Cardiac fibroblast (primary cell): ENCODE measurements at regions not wholly inside any gene's neighbourhood (a gene's known extent, or its start where the extent isn't known, plus 50 kb on each side); places are given as distances from the start of the nearest gene placed in this dataset.

Experiments used
- DNase-seq, 2 donors: peaks; one replicate each; pipeline versions ENCODE4 v3.0.0 to v3.0.0-alpha.2; 2010; ENCODE audit warnings: low read depth in 2 of 2
- H3K4me3 ChIP-seq, 2 donors: replicated peaks in 1 of 2; 1 replicate in 1 of 2; 2 replicates in 1 of 2; pipeline ENCODE4 v1.5.1; 2011; ENCODE audit warnings: low read depth in 2 of 2, low read length in 2 of 2, mild to moderate bottlenecking in 2 of 2, moderate library complexity in 1 of 2
- TF ChIP-seq, protein P1 (sequence below): IDR thresholded peaks from one replicate; pipeline ENCODE4 v1.5.1; 2011; ENCODE audit warnings: low read depth, mild to moderate bottlenecking, low read length, inconsistent platforms

DNA sequence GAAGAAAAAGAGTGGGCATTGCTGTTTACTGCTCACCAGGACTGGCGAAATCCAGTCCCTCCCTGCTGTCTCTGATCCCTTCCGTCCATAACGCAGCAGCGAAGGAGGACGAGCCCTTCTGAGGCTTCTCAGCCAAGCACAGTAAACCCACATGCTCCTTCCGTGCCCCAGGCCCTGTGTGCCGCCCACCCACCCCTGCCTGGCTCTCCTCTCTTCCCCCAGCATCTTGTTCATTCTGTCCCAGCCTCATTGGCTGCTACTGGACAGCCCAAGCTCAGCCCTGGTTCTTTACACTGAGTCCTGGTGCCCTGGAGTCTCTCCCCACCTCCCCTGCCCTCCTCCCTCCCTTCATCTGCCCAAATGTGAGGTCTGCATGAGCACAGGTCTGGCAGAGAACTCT, 559.7 kb downstream of the BRD1 start:
- no peak overlapping the region for H3K4me3 ChIP-seq
- TF ChIP-seq, protein P1, sequence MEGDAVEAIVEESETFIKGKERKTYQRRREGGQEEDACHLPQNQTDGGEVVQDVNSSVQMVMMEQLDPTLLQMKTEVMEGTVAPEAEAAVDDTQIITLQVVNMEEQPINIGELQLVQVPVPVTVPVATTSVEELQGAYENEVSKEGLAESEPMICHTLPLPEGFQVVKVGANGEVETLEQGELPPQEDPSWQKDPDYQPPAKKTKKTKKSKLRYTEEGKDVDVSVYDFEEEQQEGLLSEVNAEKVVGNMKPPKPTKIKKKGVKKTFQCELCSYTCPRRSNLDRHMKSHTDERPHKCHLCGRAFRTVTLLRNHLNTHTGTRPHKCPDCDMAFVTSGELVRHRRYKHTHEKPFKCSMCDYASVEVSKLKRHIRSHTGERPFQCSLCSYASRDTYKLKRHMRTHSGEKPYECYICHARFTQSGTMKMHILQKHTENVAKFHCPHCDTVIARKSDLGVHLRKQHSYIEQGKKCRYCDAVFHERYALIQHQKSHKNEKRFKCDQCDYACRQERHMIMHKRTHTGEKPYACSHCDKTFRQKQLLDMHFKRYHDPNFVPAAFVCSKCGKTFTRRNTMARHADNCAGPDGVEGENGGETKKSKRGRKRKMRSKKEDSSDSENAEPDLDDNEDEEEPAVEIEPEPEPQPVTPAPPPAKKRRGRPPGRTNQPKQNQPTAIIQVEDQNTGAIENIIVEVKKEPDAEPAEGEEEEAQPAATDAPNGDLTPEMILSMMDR, result no peak
- no peak for DNase-seq

DNA sequence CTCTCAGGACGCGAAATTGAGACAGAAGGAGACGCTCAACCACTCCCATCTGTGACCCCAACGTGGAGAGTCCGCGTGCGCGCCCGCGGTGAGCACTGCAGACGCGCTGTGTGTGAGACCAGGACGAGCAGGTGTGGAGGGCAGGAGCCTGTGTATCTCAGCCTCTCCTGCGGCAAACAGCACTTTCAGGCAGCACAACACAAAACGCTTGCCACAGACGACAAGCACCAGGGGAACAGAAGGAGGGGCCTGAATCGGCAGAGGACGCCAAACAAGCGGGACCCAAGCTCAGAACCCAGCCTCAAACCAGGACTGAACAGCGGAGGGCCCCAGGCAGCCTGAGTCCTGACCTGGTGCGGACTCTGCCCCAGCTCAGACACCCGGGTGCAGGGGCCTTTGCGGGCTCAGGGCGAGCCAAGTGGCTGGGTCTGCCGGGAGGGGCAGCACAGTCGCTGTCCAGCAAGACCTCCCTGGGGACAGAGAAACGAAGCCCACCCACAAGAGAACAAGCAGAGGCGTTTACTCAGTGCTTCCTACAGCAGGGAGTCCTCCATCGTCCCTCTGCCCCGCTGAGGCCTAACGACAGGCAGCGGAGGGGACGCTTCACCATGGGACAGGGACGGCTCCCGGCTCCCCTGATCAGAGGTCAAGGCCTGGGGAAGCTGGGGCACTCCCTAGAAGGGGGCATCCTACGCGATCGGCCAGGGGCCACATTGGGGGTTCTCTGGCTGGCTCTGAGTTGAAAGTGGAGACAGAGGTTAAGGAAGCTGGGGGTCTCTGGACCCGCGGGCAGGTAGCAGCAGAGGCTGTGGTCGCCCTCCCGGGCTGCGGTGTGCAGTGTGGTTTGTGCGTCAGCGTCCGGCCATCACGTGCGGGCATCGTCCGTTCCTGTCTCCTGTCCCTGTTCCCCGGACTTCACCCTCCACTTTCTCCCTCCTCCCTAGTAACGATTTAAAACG, 560.8 kb downstream of the BRD1 start:
- H3K4me3 ChIP-seq, result no peak overlapping the region
- no peak for DNase-seq
- TF ChIP-seq, protein P1, result no peak

DNA sequence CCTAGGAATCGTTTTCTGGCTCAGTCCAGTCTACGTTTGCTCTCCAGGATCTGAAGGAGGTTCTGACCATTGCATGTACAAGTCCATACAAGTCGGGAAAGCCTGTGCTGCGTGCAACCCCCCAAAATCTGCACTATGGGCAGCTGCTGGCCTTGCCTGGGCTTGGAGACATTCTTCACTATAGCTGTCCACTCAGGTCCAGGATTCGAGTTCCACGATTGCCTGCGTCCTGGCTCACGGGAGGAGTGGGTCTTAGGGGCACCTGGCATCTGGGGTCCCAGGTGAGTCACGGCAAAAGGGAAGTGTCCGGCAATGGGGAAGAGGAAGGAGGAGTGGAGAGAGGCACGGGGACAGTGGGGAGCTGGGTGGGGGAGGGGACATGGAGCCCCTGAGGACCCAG, 563.0 kb downstream of the BRD1 start:
- no peak overlapping the region for H3K4me3 ChIP-seq
- TF ChIP-seq, protein P1, result no peak
- no peak for DNase-seq

DNA sequence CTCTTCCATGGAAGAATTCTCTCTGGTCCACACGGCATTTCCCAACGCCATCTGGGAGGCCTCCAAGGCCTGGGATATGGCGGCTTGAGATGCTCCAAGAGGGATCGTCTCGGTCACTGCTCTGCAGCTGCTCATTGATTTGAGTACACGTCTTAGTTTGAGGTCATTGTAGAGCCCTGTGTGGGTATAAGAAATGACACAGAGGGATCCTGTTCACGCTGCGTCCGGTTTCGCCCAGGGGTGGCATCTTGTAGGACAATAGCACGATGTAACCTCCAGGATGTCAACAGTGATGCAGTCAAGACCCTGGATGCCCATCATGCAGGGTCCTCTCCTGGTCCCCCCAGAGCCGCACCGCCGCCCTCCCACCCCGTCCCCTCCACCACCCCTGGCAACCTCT, 564.6 kb downstream of the BRD1 start:
- no peak overlapping the region for H3K4me3 ChIP-seq
- DNase-seq, result no peak
- TF ChIP-seq, protein P1, result no peak

DNA sequence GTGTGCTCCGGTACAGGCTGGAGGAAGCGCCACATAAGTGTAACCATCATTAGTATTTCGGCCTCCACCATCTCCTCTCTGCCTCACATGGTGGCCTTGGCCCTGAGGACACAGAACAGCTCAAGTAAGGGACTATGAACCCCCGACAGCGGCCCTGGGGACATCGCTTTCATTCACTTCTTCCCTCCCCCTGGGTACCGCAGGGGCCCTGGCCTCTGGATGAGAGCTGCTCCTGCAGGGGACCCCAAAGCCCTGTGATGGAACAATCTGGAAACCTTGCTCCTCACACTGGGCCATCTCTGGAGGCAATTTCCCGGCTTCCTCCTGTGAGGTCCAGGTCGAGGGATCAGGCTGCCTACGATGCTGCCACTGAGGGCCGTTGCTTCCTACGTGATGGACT, 565.5 kb downstream of the BRD1 start:
- TF ChIP-seq, protein P1, result no peak
- H3K4me3 ChIP-seq, result no peak overlapping the region
- DNase-seq, result no peak

DNA sequence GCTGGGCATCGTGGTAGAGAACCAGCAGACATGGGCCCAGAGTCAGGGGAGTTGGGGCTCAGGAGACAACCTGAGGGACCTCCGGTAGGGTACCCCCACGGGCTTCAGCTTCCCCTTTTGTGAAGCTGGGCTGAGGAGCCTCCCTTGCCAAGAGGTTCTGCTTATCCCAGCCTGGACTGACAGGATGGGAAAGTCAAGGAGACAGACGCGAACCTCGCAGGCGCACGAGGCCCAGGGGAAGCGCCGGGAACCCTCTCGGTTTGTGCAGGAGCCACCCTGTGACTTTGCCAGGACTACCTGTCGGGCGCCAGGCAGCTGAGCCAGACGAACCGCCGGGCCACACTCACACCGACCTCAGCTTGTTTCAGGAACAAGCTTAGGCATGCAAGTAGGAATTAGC, 566.1 kb downstream of the BRD1 start:
- no peak for DNase-seq
- no peak overlapping the region for H3K4me3 ChIP-seq
- TF ChIP-seq, protein P1, result no peak
